Astrocyte (in vitro differentiated cells and primary cell): ENCODE measurements at regions not wholly inside any gene's neighbourhood (a gene's known extent, or its start where the extent isn't known, plus 50 kb on each side); places are given as distances from the start of the nearest gene placed in this dataset.
"Not testable (repeated sequence)": the region's sequence is repeated elsewhere in the genome, so short reads cannot be mapped to it uniquely, and the experiment has no call there.

Experiments
- DNase-seq: peaks from one replicate; pipeline ENCODE4 v3.0.0-alpha.2; 2010; ENCODE audit warnings: low read depth
- FAIRE-seq: peaks from 2 replicates; lab custom pipeline; 2011; peaks lifted over from hg19 to GRCh38; lab: Jason Lieb, UNC
- H2AFZ ChIP-seq: 2 replicates; pipeline ENCODE4 v1.6.0; 2012; ENCODE audit warnings: low read depth, low read length, inconsistent platforms
- H3K27ac ChIP-seq: 2 replicates; pipeline ENCODE4 v1.5.1; 2011; ENCODE audit warnings: low read depth, low read length, inconsistent platforms
- H3K27me3 ChIP-seq: 2 replicates; pipeline ENCODE4 v1.6.0; 2011; ENCODE audit warnings: low read length, inconsistent platforms; ENCODE audit not compliant: insufficient read depth
- H3K36me3 ChIP-seq: 2 replicates; pipeline ENCODE4 v1.5.1; 2011; ENCODE audit warnings: low read length, inconsistent platforms; ENCODE audit not compliant: insufficient read depth
- H3K4me1 ChIP-seq: 2 replicates; pipeline ENCODE4 v1.5.1; 2011; ENCODE audit warnings: low read length, inconsistent platforms; ENCODE audit not compliant: insufficient read depth
- H3K4me2 ChIP-seq: 2 replicates; pipeline ENCODE4 v1.6.0; 2012; ENCODE audit warnings: low read length, inconsistent platforms
- H3K4me3 ChIP-seq: 2 replicates; pipeline ENCODE4 v1.5.1; 2011; ENCODE audit warnings: low read depth, mild to moderate bottlenecking, low read length, inconsistent platforms; ENCODE audit not compliant: insufficient read depth
- H3K79me2 ChIP-seq: 2 replicates; pipeline ENCODE4 v1.6.0; 2012; ENCODE audit warnings: mild to moderate bottlenecking, low read length, inconsistent platforms; ENCODE audit not compliant: insufficient read depth
- H3K9ac ChIP-seq: 2 replicates; pipeline ENCODE4 v1.6.0; 2012; ENCODE audit warnings: mild to moderate bottlenecking, low read length, inconsistent platforms
- H3K9me3 ChIP-seq: 2 replicates; pipeline ENCODE4 v1.5.1; 2012; ENCODE audit warnings: low read depth, mild to moderate bottlenecking, low read length, inconsistent platforms; ENCODE audit not compliant: insufficient read depth
- H4K20me1 ChIP-seq: 2 replicates; pipeline ENCODE4 v1.6.0; 2012; ENCODE audit warnings: low read length, inconsistent platforms; ENCODE audit not compliant: insufficient read depth
- H3K27ac Mint-ChIP-seq: one replicate; pipeline ENCODE4 v1.8.0; 2021; ENCODE audit warnings: mild to moderate bottlenecking, mixed read lengths; ENCODE audit not compliant: unreplicated experiment
- H3K27me3 Mint-ChIP-seq: one replicate; pipeline ENCODE4 v1.8.0; 2021; ENCODE audit warnings: low read depth, mixed read lengths; ENCODE audit not compliant: unreplicated experiment
- H3K36me3 Mint-ChIP-seq: one replicate; pipeline ENCODE4 v1.8.0; 2021; ENCODE audit warnings: low read depth, mixed read lengths; ENCODE audit not compliant: unreplicated experiment
- H3K4me1 Mint-ChIP-seq: one replicate; pipeline ENCODE4 v1.8.0; 2021; ENCODE audit warnings: low read depth, mixed read lengths; ENCODE audit not compliant: unreplicated experiment
- H3K4me3 Mint-ChIP-seq: one replicate; pipeline ENCODE4 v1.8.0; 2021; ENCODE audit warnings: mild to moderate bottlenecking, moderate library complexity, mixed read lengths; ENCODE audit not compliant: unreplicated experiment
- H3K9me3 Mint-ChIP-seq: one replicate; pipeline ENCODE4 v1.8.0; 2021; ENCODE audit warnings: mild to moderate bottlenecking, mixed read lengths; ENCODE audit not compliant: unreplicated experiment
- CTCF ChIP-seq: IDR thresholded peaks from 2 replicates; pipeline ENCODE4 v1.5.1; 2011; ENCODE audit warnings: low read depth, mild to moderate bottlenecking, inconsistent platforms, low read length, moderate library complexity; ENCODE audit not compliant: insufficient read depth
- EZH2 ChIP-seq: IDR thresholded peaks from 2 replicates; pipeline ENCODE4 v1.6.1; 2012; ENCODE audit warnings: mild to moderate bottlenecking, low read length, inconsistent platforms; ENCODE audit not compliant: insufficient read depth

GRCh38 chr4:12924253-12924652 is 559.9 kb downstream of the RAB28 start:
- Mint-ChIP-seq H3K4me1 (no peaks in the 10 kb centered on the region), H3K9me3 (no peaks in the 10 kb centered on the region), H3K27ac (no peak overlapping the region), H3K27me3 (no peaks in the 10 kb centered on the region), H3K4me3 (no peak overlapping the region), H3K36me3 (no peaks in the 10 kb centered on the region)
- TF ChIP-seq EZH2 (no peak), CTCF (no peak)
- H3K27me3 ChIP-seq, result no peaks in the 10 kb centered on the region
- DNase-seq (no peak), FAIRE-seq (no peak)
- H3K27ac ChIP-seq, result no peak overlapping the region
- H4K20me1 ChIP-seq, result no peaks in the 10 kb centered on the region
- H3K9ac ChIP-seq, result no peak overlapping the region
- no peak overlapping the region for H3K4me2 ChIP-seq
- H3K9me3 ChIP-seq, result no peaks in the 10 kb centered on the region
- no peaks in the 10 kb centered on the region for H3K4me1 ChIP-seq
- no peak overlapping the region for H3K4me3 ChIP-seq
- no peaks in the 10 kb centered on the region for H3K79me2 ChIP-seq
- no peaks in the 10 kb centered on the region for H3K36me3 ChIP-seq
- no peak overlapping the region for H2AFZ ChIP-seq

- FAIRE-seq (no peak), DNase-seq (no peak)
- Histone ChIP-seq H2AFZ (no peak overlapping the region), H3K27ac (no peak overlapping the region), H3K36me3 (no peaks in the 10 kb centered on the region), H3K9ac (no peak overlapping the region), H3K79me2 (no peaks in the 10 kb centered on the region), H4K20me1 (no peaks in the 10 kb centered on the region), H3K4me3 (no peak overlapping the region), H3K9me3 (no peaks in the 10 kb centered on the region), H3K4me1 (no peaks in the 10 kb centered on the region), H3K27me3 (no peaks in the 10 kb centered on the region), H3K4me2 (no peak overlapping the region)
- Mint-ChIP-seq H3K4me1 (no peaks in the 10 kb centered on the region), H3K36me3 (no peaks in the 10 kb centered on the region), H3K27me3 (no peaks in the 10 kb centered on the region), H3K4me3 (no peak overlapping the region), H3K9me3 (no peaks in the 10 kb centered on the region), H3K27ac (no peak overlapping the region)
- TF ChIP-seq EZH2, result no peak
- TF ChIP-seq CTCF, result no peak
Observed at GRCh38 chr4:12912896-12913418, 571.2 kb downstream of the RAB28 start.

GRCh38 chr4:12911750-12912358 is 572.3 kb downstream of the RAB28 start:
- no peaks in the 10 kb centered on the region for H3K9me3 ChIP-seq
- Mint-ChIP-seq H3K4me1 (no peaks in the 10 kb centered on the region), H3K36me3 (no peaks in the 10 kb centered on the region), H3K27ac (no peak overlapping the region), H3K4me3 (no peak overlapping the region), H3K27me3 (no peaks in the 10 kb centered on the region), H3K9me3 (no peaks in the 10 kb centered on the region)
- no peaks in the 10 kb centered on the region for H3K4me1 ChIP-seq
- no peak overlapping the region for H3K4me3 ChIP-seq
- no peak overlapping the region for H3K9ac ChIP-seq
- no peak overlapping the region for H3K4me2 ChIP-seq
- H3K79me2 ChIP-seq, result no peaks in the 10 kb centered on the region
- H4K20me1 ChIP-seq, result no peaks in the 10 kb centered on the region
- FAIRE-seq (no peak), DNase-seq (no peak)
- no peaks in the 10 kb centered on the region for H3K36me3 ChIP-seq
- H3K27ac ChIP-seq, result no peak overlapping the region
- H3K27me3 ChIP-seq, result no peaks in the 10 kb centered on the region
- no peak overlapping the region for H2AFZ ChIP-seq
- TF ChIP-seq EZH2, result no peak
- no peak for TF ChIP-seq CTCF

- DNase-seq, H3K27ac ChIP-seq, H3K27me3 ChIP-seq, H3K79me2 ChIP-seq, H3K36me3 Mint-ChIP-seq, H3K9me3 ChIP-seq, H3K9me3 Mint-ChIP-seq, H2AFZ ChIP-seq, H3K4me3 Mint-ChIP-seq, H3K36me3 ChIP-seq, H3K4me2 ChIP-seq, H3K9ac ChIP-seq, H4K20me1 ChIP-seq, H3K4me3 ChIP-seq, H3K4me1 ChIP-seq, H3K4me1 Mint-ChIP-seq, FAIRE-seq, H3K27me3 Mint-ChIP-seq, H3K27ac Mint-ChIP-seq: not testable (repeated sequence)
Observed at GRCh38 chr4:12903640-12904039, 580.5 kb downstream of the RAB28 start.
